Fibroblast of lung (primary cell): ENCODE measurements at regions not wholly inside any gene's neighbourhood (a gene's known extent, or its start where the extent isn't known, plus 50 kb on each side); places are given as distances from the start of the nearest gene placed in this dataset.

ENCODE experiments used
- CTCF ChIP-seq, 2 donors: IDR thresholded peaks in 1 of 2; conservative IDR thresholded peaks in 1 of 2; 1 replicate in 1 of 2; 2 replicates in 1 of 2; pipeline ENCODE4 v1.5.1; 2011 to 2012; ENCODE audit warnings: low read length in 2 of 2, control low read depth in 1 of 2, inconsistent platforms in 1 of 2, low read depth in 1 of 2, mild to moderate bottlenecking in 1 of 2
- EZH2 ChIP-seq: IDR thresholded peaks from 2 replicates; pipeline ENCODE4 v1.5.1; 2012; ENCODE audit warnings: low read length, control low read depth, mild to moderate bottlenecking; ENCODE audit errors: missing control alignments

- TF ChIP-seq CTCF (conservative IDR thresholded peaks at IDR 0.05 in 1 of 2, IDR thresholded peaks at IDR 0.05 in 1 of 2; ENCODE audit: low read depth in 1 of 2, low read length in 2 of 2) (no peak), EZH2 (no peak)
Measured at GRCh38 chr4:128571747-128572146, 237.8 kb upstream of the JADE1 start.
